GM19395 (cell line): ENCODE measurements at regions not wholly inside any gene's neighbourhood (a gene's known extent, or its start where the extent isn't known, plus 50 kb on each side); places are given as distances from the start of the nearest gene placed in this dataset.
"Not testable (repeated sequence)": the region's sequence is repeated elsewhere in the genome, so short reads cannot be mapped to it uniquely, and the experiment has no call there.

ENCODE experiments used
- ATAC-seq: cut with Tn5 transposase; IDR thresholded peaks from one replicate; pipeline ENCODE4 v1.9.1; 2021; ENCODE audit warnings: mild to moderate bottlenecking, moderate library complexity; ENCODE audit not compliant: unreplicated experiment

DNA sequence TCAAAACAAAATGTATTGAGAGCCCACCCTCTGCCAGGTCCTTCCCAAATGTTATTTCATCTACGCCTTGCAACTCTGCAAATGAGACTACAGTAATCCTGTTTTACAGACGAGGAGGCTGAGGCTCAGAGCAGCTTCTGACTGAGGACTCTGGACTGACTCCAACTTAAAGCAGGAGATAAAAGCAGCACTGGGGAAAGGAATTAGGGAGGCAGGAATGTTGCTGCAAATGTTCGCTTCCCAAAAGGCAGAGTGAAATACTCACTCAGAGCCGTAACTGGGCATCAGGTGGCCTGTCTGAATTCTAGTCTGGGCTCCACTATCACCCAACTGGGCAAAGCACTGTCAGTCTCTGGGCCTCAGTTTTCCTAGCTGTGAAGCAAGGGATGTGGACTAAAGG is 94.7 kb upstream of the SRD5A3 start:
- ATAC-seq, result no peak

DNA sequence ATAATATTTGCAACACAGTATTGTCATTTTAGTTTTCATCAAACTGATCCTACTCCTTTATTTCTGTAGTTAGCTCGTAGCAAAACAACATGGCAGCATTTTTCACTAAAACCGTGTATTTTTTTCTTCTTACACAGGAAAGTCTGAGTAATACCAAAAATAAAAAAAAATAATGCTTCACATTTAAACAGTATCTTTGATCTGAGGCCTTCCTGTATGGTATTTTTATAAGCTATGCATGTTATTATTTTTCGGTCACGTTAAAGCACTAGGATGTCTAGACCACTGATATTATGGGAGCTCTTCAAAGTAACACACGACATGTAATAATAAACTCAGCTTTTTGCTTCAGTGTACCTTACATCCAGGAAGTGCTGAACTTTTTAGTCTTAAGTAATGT is 94.1 kb upstream of the SRD5A3 start:
- ATAC-seq, result no peak

DNA sequence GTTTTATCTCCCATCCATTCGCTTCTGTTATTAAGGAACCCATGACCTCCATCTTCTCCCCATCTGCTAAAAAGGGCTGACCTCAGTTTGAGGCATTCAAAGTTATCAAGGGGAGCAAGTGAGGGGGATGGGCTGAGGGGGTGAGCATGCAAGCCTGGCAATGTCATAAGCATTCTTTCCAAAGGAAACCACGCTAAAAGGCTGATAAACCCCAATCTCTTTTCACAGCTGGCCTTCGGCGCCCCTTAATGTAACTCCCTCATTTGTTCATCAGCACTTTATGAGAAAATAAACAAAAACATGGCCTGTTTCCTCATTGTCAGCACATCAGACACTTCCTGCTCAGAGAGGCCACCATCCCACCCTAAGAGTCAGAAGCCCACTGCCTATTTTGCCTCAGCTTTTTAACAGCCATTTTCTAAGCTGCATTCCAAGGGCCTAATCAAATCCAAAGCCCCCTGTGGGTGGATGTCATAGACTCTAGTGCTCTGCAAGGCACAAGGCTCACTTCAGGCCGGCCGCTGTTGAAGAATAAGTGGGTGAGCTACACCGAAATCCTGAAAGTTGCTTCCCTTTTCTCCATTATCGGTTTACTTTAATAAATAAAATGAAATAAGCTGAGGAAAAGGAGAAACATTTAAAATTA is 92.0 kb upstream of the SRD5A3 start:
- no peak for ATAC-seq

DNA sequence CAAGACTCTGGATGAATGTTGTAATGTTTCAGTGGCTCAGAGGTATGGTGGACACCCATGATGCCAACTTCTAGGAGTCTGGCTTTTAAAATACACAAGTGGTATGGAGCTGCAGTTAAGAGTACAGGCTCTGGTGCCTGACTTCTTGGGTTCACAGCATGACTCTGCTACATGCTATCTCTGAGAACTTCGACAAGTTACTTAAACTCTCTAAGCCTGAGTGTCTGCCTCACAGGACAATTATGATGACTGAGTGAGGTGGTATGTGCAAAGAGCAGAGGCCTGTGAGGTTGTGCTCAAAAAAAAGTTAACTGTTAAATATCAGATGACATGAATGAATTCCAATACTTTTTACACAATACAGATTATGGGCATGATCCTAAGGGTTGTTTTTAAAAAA is 90.9 kb upstream of the SRD5A3 start:
- ATAC-seq, result no peak

DNA sequence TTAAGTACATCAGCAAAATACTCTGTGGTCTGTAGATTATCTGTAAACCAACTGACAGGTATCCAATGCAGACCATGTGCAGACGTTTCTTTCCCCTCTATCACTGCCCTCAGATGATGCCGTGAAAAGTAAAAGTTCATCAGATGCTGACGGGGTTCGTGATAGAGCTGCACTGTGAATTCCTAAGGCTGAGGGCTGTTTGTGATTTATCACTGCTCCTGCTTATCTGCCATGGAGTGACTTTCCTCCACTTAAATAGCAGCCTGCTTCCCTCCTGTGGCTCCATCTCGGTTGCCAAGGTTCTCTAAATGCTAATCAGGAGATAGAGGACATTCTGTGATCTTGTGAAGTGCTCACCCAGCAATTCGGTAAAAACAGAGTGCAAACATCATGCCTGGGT is 89.3 kb upstream of the SRD5A3 start:
- ATAC-seq, result no peak

DNA sequence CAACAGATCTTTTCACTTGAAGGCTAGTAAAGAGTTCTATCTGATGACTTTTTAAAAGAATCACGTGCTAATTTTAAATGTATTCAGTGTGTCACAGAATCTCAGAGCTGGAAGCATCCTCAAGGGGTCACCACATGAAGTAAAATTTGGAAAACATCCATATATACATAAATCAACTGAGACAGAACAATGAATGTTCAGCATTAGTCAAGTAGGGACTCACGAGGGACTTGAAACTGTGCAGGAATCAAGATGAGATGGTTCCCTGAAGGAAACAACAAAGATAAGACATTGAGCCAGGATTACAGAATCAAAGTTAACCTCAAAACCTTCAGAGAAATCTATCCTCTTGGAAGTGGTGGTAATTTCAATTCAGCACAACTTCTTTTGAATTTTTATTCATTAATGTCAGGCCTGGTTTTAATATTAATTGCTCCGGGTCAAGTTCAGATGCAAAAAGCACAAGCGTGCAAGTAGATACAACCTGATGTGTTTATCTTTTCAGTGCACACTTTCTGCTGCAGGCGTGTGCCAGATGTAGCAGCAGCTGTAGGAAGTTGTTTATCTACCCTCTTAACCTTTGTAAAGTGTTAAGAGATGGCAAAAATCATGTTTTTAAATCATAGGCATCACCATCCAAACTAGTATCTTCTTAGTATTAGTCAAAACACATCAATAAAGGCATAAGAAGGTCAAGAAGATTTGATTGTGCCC is 87.7 kb upstream of the SRD5A3 start:
- no peak for ATAC-seq

DNA sequence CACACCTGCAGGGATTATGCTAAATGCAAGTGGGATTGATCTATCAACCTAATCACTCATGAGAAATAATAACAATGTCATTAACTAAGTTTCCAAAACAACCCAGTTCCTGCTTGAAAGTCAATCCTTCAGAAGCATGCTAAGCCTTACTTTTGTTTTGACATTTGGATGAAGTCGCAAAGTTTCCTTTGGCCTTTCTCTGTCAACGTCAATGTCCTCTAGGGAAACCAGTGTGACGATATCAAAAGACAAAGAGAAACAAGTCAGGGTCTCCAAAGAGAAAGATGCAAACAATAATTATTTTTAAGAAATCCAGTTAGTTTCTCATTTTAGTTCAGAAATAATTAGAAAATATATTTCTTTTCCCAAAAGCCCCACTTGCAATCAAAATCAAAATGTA is 86.7 kb upstream of the SRD5A3 start:
- no peak for ATAC-seq

DNA sequence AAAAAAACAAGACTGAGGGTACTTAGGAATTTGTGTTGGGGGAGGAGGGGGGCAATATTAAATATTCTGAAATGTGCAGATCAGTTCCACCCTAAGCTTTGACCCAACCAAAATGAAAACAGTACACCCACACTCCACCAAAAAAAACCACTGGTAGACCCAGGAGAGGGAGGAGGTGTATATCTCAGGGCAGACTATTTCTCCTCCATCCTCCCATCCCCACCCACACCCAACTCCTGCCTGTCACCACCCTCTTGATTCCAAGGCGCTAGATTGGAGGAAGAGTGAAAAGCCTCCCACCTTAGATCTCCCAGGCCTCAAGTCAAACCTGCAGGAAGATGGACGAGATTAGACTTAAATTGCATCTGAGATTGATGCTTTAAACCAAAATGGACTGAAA is 76.6 kb upstream of the SRD5A3 start:
- no peak for ATAC-seq

DNA sequence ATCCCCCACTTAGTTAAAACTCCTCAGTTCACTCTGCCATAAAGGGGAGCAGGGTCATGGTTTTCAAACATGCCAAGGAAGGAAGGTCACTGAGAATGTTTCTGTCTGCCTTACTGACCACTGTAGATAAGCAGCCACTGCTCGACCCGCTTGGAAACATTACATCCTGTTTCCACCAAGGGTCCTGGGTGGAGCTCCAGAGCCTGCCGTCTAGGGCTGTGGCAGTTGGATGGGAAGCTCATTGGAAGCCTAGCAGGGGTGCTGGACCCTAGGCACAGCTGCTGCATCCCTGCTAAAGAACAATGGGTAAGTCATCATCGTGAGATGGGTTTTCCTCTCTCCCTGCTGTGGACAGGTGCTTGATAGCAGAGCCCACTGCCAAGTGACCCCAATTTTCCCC is 76.0 kb upstream of the SRD5A3 start:
- ATAC-seq, result no peak

DNA sequence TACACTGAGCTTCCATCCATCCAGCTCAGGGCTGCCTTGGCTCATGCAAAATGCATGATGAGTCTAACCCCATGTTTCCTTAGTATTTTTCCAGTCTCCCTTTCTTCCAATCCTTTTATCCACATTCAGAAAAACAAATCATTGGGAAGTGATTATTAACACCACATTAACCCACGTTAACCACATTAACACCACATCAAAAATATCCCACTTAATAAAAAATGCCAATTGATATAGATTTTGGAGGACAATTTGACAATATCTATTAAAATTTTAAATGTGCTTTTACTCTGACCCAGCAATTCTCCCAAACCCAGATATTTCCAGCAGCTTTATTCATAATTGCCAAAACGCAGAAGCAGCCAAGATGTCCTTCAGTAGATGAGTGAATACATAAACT is 75.6 kb upstream of the SRD5A3 start:
- no peak for ATAC-seq

DNA sequence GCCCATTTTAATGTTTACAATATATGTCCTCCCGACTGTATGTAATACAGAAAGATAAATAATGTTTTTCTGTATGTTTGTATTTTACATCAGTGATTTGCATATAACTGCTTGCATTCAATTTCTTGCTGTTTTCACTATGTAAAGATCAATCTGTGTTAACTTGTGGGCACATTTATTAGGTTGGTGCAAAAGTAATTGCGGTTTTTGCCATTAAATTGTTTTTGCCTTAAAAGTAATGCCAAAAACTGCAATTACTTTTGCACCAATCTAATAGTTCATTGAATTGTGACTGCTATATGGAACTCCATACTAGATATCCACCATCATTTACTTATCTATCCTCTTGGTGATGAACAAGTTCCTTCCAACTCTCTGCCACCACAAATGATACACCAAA is 73.9 kb upstream of the SRD5A3 start:
- ATAC-seq, result no peak

DNA sequence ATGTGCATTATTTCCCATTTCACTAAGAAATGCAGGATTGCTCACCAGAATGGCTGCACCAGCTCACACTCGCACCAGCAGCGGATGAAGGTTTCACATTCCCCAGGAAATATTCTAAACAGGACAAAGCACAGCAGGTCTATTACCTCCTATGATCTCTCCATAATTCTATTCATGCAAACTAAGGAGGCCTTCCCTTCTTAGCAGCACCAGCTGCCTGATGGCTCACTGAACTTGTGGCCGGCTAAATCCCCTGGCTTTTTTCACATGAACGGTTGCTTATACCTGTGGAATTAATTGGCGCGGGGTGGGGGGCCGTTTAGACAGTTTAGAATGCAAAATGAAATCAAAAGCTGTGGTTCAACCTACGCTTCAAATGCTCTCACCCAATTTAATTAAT is 73.5 kb upstream of the SRD5A3 start:
- no peak for ATAC-seq

DNA sequence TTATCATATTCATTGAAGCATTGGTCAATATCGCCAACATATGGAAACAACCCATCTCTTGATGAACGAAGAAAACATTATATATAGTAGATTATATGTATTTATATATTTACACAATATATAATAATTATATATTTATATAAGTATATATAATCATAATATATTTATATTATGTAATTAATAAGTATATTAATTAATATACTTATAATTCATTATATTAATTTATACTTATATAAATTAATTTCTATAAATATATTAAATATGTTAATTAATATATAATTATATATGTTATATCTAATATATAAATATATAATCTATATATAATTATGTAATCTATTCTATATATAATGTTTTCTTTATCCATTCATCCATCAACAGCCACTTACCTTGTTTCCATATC is 69.0 kb upstream of the SRD5A3 start:
- no peak for ATAC-seq

DNA sequence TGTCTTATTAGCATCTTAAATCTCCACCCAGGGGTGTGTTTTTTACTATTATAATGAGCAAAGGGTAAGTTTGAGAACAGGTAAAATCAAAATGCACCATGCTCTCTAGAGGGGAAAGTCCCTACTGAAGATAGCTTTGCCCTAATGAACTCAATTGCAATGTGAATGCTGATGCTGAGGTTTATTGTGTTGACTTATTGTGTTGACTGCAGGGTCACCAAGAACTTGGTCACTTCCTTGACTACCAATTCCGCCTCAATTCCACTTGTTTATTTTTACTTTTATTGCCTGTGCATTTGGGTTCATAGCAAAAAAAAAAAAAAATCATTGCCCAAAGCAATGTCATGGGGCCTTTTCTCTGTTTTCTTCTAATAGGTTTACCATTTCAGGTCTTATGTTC is 67.7 kb upstream of the SRD5A3 start:
- ATAC-seq, result no peak

DNA sequence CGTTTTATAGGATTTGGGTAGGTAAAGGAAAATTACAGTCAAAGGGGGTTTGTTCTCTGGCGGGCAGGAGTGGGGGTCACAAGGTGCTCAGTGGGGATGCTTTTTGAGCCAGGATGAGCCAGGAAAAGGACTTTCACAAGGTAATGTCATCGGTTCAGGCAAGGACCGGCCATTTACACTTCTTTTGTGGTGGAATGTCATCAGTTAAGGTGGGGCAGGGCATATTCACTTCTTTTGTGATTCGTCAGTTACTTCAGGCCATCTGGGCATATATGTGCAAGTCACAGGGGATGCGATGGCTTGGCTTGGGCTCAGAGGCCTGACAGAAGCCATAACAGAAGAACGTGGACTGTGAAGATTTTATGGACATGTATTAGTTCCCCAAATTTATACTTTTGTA is 65.6 kb upstream of the SRD5A3 start:
- not testable (repeated sequence) for ATAC-seq

DNA sequence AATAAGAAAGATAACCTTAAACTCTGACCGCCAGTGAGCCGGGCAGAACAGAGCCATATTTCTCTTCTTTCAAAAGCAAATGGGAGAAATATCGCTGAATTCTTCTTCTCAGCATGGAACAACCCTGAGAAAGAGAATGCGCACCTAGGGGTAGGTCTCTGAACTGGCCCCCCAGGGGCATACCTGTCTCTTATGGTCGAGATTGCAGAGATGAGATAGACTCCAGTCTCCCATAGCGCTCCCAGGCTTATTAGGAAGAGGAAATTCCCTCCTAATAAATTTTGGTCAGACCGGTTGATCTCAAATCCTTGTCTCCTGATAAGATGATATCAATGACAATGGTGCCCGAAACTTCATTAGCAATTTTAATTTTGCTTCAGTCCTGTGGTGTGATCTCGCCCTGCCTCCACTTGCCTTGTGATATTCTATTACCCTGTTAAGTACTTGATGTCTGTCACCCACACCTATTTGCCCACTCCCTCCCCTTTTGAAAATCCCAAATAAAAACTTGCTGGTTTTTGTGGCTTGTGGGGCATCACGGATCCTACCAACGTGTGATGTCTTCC is 64.8 kb upstream of the SRD5A3 start:
- not testable (repeated sequence) for ATAC-seq

DNA sequence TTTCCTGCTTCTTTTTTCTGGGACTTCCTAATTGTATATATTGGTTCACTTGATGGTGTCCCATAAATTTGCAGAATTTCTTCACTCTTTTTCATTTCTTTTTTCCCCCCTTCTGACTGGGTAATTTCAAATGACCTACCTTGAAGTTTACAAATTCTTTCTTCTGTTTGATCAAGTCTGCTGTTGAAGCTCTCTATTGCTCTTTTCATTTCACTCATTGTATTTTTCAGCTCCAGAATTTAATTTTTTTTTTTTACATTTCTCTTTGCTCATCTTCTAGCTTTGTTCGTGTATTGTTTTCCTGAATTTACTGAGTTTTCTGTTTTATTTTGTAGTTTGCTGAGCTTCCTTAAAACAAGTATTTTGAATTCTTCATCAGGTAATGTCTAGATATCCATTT is 61.7 kb upstream of the SRD5A3 start:
- ATAC-seq, result no peak

DNA sequence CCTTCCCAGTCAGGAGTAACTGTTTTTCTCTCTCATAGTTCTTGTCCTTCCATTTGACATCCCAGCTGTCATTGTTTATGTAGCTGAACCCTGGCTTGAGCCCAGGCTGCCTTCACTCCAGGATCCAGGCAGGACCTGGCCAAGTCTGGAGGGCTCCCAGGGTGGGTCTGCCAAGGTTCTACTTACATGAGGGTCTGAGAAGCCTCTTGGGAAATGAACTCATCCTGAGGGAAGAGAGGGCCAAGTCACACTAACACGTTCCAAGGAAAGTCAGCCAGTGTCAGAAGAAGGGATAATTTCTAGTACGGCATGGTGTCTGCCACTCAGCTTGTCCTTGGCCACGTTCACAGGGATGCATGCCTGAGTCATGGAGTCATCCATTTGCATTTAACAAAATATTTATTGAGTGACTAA is 54.8 kb upstream of the SRD5A3 start:
- ATAC-seq, result no peak

DNA sequence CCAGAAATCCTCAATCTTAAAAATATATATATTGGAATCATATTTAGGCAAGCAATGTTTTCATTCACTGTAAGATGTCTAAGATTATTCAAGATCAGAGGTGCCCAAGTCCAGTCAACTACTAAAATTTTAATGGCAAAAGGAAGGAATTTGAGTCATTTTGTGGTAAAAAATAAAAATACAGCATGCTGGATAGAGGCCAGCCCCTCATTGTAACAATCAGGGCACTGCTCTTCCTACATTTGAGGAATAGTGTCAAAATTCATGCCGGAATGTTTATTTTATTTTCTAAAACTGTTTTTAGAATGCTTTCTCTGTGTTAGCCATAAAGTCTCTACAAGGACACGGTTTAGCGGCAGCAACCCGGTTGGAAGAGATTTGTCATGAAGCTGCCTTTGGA is 49.9 kb upstream of the SRD5A3 start:
- ATAC-seq, result no peak
